ENCODE measurements at regions not wholly inside any gene's neighbourhood (a gene's known extent, or its start where the extent isn't known, plus 50 kb on each side); places are given as distances from the start of the nearest gene placed in this dataset.

DNA sequence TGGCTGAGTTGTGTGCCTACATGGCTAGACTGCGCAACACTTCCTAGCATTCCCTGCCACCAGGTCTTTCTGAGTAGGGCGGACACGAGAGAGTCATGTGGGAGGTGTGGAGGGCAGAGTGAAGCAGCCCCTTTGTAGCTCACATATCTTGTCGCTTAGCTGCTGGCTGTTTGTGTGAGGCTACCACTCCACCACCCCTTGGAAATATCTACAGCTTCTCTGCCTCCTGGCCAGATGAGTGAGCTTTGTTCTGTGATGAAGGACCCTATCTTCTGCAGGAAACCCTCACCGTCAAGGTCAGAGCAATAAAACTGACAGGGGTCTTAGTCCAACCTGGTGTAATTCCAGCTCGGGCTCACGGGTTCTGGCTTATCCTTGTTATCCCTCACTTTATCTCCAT lies 232.1 kb upstream of the ASIC2 start:
- intact Hi-C loops (cut with micrococcal nuclease), result loop anchor here (10.0 kb wide), 1 partner anchor 480 kb away; no protein-coding TSS in a partner anchor
- Mint-ChIP-seq H3K27me3 (no peaks in the 10 kb centered on the region), H3K4me3 (no peak overlapping the region), H3K4me1 (ENCODE audit: low read depth) (no peaks in the 10 kb centered on the region), H3K9me3 (peaks cover 10% of the 10 kb centered on the region), H3K36me3 (no peaks in the 10 kb centered on the region), H3K27ac (no peak overlapping the region)
- ChIA-PET POLR2A (no interaction called here), CTCF (no interaction called here)
- DNase-seq, result no peak

DNA sequence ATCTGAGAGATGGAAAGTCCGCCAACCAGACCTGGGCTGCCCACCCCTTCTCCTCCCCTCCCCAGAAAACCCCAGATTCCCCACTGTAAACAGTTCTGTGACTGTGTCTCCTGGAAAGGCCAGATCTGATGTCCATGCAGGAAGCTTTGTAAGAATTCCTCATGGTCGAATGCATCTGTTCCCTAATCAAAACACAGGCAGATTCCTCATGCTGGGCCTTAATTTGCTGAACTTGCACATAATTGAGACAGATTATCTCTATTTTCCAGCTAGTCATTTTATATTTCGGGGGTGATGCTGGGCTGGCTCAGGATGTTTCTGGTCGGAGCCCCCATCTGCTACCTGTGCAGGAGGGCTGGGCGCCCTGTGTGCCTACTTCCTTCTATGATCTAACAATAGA lies 233.6 kb upstream of the ASIC2 start:
- Mint-ChIP-seq H3K36me3 (no peaks in the 10 kb centered on the region), H3K27me3 (peaks cover 1% of the 10 kb centered on the region), H3K4me1 (ENCODE audit: low read depth) (no peaks in the 10 kb centered on the region), H3K27ac (no peak overlapping the region), H3K4me3 (no peak overlapping the region), H3K9me3 (peaks cover 10% of the 10 kb centered on the region)
- CTCF ChIA-PET, result no interaction called here
- no peak for DNase-seq
- intact Hi-C loops (cut with micrococcal nuclease), result loop anchor here (10.0 kb wide), 1 partner anchor 482 kb away; no protein-coding TSS in a partner anchor
- POLR2A ChIA-PET, result no interaction called here

DNA sequence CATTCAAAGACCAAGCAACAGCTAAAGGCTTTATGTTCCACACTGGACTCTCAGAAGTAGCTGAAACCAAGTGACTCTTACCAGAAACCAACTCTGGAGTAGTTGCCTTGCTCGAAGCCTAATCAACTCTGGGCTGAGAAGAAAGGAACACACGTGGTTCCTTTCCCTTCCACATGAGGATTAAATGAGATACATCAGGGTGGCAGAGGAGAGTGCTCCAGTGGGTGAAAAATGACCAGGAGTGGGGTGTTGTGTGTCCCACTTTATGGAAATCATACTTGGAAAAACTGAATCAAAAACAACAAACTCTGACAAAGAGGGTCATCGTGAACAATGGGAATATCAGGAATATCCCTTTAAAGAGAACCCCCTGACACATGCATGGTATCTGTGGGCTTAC lies 234.2 kb upstream of the ASIC2 start:
- Mint-ChIP-seq H3K36me3 (no peaks in the 10 kb centered on the region), H3K4me1 (ENCODE audit: low read depth) (no peaks in the 10 kb centered on the region), H3K27me3 (peaks cover 1% of the 10 kb centered on the region), H3K4me3 (no peak overlapping the region), H3K9me3 (peaks cover 10% of the 10 kb centered on the region), H3K27ac (no peak overlapping the region)
- CTCF ChIA-PET, result no interaction called here
- POLR2A ChIA-PET, result no interaction called here
- intact Hi-C loops (cut with micrococcal nuclease), result loop anchor here (10.0 kb wide), 1 partner anchor 482 kb away; no protein-coding TSS in a partner anchor
- no peak for DNase-seq

DNA sequence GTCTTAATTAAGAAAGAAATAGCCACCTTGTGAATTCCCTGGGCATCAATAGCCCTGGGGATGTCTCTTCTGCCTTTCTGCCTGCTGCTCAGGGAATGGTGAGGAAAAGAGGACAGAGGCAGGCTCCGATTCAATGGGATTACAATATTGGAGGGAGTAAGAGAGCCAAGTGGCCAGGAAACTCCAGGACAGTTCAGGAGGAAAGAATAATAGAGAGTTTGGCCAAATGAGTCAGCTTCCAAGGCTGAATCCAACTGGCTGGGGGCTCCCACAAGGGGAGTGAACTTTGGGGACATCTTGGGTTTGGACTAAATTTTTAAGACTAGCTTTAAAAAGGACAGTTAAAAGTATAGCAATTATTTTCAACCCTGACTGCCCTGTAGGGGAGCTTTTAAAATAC lies 235.8 kb upstream of the ASIC2 start:
- intact Hi-C loops (cut with micrococcal nuclease), result loop anchor here (10.0 kb wide), 1 partner anchor 484 kb away; no protein-coding TSS in a partner anchor
- no peak for DNase-seq
- peaks cover 10% of the 10 kb centered on the region for H3K9me3 Mint-ChIP-seq
- no peak overlapping the region for H3K27ac Mint-ChIP-seq
- no peaks in the 10 kb centered on the region for H3K36me3 Mint-ChIP-seq
- ChIA-PET CTCF (interaction anchor here (2.4 kb wide), 1 partner anchor 8 kb away, joined by 8 read pairs; no protein-coding TSS in a partner anchor), POLR2A (no interaction called here)
- no peak overlapping the region for H3K4me3 Mint-ChIP-seq
- H3K4me1 Mint-ChIP-seq (ENCODE audit: low read depth), result no peaks in the 10 kb centered on the region
- H3K27me3 Mint-ChIP-seq, result peaks cover 1% of the 10 kb centered on the region

DNA sequence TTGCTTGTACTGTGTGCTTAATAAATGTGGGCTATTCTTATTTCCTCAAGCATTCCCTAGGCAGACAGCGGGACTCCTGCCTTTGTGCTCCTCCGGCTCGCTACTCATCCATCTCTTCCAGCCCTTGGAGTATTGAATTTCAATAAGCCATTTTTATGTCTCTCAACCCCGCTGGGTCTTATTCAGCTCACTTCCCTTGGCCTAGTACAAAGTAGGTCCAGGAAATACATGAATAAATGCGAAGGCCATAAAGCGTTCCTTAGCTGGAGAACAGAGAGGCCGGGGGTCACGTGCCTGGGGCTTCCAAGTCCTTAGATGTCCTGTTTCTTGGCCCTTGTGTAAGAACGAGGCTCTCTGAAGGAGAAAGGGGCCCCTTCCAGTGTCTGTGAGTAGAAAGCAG lies 236.7 kb upstream of the ASIC2 start:
- Mint-ChIP-seq H3K27me3 (peaks cover 1% of the 10 kb centered on the region), H3K9me3 (peaks cover 10% of the 10 kb centered on the region), H3K4me3 (no peak overlapping the region), H3K4me1 (ENCODE audit: low read depth) (no peaks in the 10 kb centered on the region), H3K27ac (no peak overlapping the region), H3K36me3 (no peaks in the 10 kb centered on the region)
- no peak for DNase-seq
- ChIA-PET POLR2A (no interaction called here), CTCF (interaction anchor here (2.4 kb wide), 1 partner anchor 9 kb away, joined by 8 read pairs; no protein-coding TSS in a partner anchor)
- intact Hi-C loops (cut with micrococcal nuclease), result loop anchor here (10.0 kb wide), 1 partner anchor 485 kb away; no protein-coding TSS in a partner anchor

DNA sequence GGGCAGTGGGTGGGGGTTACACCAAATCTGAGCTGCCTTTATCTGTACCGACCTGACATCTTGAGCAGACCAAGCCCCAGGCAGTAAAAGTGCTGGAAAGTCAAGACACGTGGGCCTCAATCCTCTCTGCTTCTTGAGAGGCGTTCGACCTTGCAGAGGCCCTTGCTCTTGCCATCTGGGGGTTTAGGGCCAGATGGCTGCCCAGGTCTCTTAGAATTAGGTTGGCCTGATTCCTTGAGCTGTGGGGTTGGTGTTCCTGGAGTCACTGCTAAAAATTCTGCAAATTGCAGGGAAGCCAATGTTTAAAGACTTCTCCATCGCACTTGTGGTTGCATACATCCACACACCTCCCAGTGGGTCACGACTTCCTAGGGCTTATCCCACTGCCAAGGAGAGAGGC lies 238.2 kb upstream of the ASIC2 start:
- intact Hi-C loops (cut with micrococcal nuclease), result no loop called here
- DNase-seq, result no peak
- H3K27me3 Mint-ChIP-seq, result peaks cover 1% of the 10 kb centered on the region
- no peak overlapping the region for H3K27ac Mint-ChIP-seq
- ChIA-PET CTCF (interaction anchor here (1.2 kb wide), 1 partner anchor 11 kb away, joined by 3 read pairs; no protein-coding TSS in a partner anchor), POLR2A (no interaction called here)
- peaks cover 10% of the 10 kb centered on the region for H3K9me3 Mint-ChIP-seq
- H3K4me1 Mint-ChIP-seq (ENCODE audit: low read depth), result no peaks in the 10 kb centered on the region
- no peaks in the 10 kb centered on the region for H3K36me3 Mint-ChIP-seq
- no peak overlapping the region for H3K4me3 Mint-ChIP-seq

- ChIA-PET CTCF (no interaction called here), POLR2A (no interaction called here)
- Mint-ChIP-seq H3K27ac (no peak overlapping the region), H3K4me1 (ENCODE audit: low read depth) (no peaks in the 10 kb centered on the region), H3K36me3 (no peaks in the 10 kb centered on the region), H3K27me3 (peaks cover 3% of the 10 kb centered on the region), H3K4me3 (no peak overlapping the region), H3K9me3 (no peaks in the 10 kb centered on the region)
- no peak for DNase-seq
- intact Hi-C loops (cut with micrococcal nuclease), result no loop called here
These were observed 241.0 kb upstream of the ASIC2 start for GRCh38 chr17:33534087-33534486.

- intact Hi-C loops (cut with micrococcal nuclease), result no loop called here
- Mint-ChIP-seq H3K27me3 (peaks cover 11% of the 10 kb centered on the region), H3K4me1 (ENCODE audit: low read depth) (no peaks in the 10 kb centered on the region), H3K4me3 (no peak overlapping the region), H3K27ac (no peak overlapping the region), H3K36me3 (no peaks in the 10 kb centered on the region), H3K9me3 (no peaks in the 10 kb centered on the region)
- ChIA-PET CTCF (no interaction called here), POLR2A (no interaction called here)
- DNase-seq, result no peak
These were observed 252.0 kb upstream of the ASIC2 start for GRCh38 chr17:33545124-33545523.

- Mint-ChIP-seq H3K4me3 (no peak overlapping the region), H3K9me3 (no peaks in the 10 kb centered on the region), H3K4me1 (ENCODE audit: low read depth) (no peaks in the 10 kb centered on the region), H3K27ac (no peak overlapping the region), H3K27me3 (peaks cover 10% of the 10 kb centered on the region), H3K36me3 (no peaks in the 10 kb centered on the region)
- ChIA-PET CTCF (no interaction called here), POLR2A (no interaction called here)
- DNase-seq, result no peak
- intact Hi-C loops (cut with micrococcal nuclease), result no loop called here
These were observed 257.2 kb upstream of the ASIC2 start for GRCh38 chr17:33550261-33550660.

- DNase-seq, result no peak
- H3K4me1 Mint-ChIP-seq (ENCODE audit: low read depth), result no peaks in the 10 kb centered on the region
- H3K9me3 Mint-ChIP-seq, result no peaks in the 10 kb centered on the region
- CTCF ChIA-PET, result no interaction called here
- intact Hi-C loops (cut with micrococcal nuclease), result no loop called here
- H3K36me3 Mint-ChIP-seq, result no peaks in the 10 kb centered on the region
- no peak overlapping the region for H3K4me3 Mint-ChIP-seq
- no peak overlapping the region for H3K27ac Mint-ChIP-seq
- H3K27me3 Mint-ChIP-seq, result peaks cover 6% of the 10 kb centered on the region
- POLR2A ChIA-PET, result no interaction called here
These were observed 258.0 kb upstream of the ASIC2 start for GRCh38 chr17:33551075-33551474.

DNA sequence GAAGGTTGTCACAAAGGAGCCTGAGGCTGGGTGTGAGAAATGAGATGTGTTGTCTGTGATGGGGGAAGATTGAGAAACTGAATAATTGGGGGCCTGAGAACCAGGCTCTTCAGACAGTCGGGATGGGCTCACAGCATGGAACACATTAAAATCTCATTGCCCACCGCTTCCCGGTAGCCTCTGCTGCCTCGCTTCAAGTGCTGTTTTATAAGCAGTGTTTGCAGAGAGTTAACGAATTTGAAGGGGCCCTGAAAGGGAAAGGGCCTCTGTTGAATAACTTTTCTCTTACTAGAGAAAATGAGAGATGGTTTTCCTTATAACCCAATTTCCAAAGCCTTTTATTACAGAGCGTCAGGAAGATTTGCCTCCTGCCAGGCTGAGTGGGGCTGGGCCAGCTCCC lies 258.8 kb upstream of the ASIC2 start:
- no peaks in the 10 kb centered on the region for H3K36me3 Mint-ChIP-seq
- no peaks in the 10 kb centered on the region for H3K4me1 Mint-ChIP-seq (ENCODE audit: low read depth)
- DNase-seq, result no peak
- no peak overlapping the region for H3K4me3 Mint-ChIP-seq
- intact Hi-C loops (cut with micrococcal nuclease), result no loop called here
- no peak overlapping the region for H3K27ac Mint-ChIP-seq
- peaks cover 5% of the 10 kb centered on the region for H3K27me3 Mint-ChIP-seq
- H3K9me3 Mint-ChIP-seq, result no peaks in the 10 kb centered on the region
- ChIA-PET POLR2A (no interaction called here), CTCF (no interaction called here)

DNA sequence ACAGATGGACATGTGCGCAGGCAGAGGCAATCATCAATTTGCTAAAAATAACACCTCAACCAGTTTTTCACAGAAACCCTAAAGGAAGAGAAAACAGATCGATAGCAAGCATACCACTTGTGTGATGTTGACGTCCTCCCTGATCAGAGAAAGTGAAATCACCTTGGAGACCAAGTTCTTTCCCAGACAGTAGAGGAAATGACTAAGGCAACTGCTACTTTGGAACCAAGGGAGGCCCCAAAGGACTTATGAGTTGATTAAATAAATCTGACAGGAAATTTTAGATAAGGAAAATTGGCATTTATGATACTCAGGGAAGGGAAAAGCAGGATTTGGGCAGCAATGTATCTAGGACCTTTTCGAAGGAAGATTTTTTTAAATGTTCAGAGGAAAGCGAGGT lies 267.1 kb upstream of the ASIC2 start:
- intact Hi-C loops (cut with micrococcal nuclease), result no loop called here
- Mint-ChIP-seq H3K4me3 (no peak overlapping the region), H3K27me3 (peaks cover 5% of the 10 kb centered on the region), H3K36me3 (no peaks in the 10 kb centered on the region), H3K9me3 (peaks cover 7% of the 10 kb centered on the region), H3K4me1 (ENCODE audit: low read depth) (no peaks in the 10 kb centered on the region), H3K27ac (no peak overlapping the region)
- CTCF ChIA-PET, result no interaction called here
- no peak for DNase-seq
- POLR2A ChIA-PET, result no interaction called here

- H3K27me3 Mint-ChIP-seq, result peaks cover 5% of the 10 kb centered on the region
- intact Hi-C loops (cut with micrococcal nuclease), result no loop called here
- no peaks in the 10 kb centered on the region for H3K4me1 Mint-ChIP-seq (ENCODE audit: low read depth)
- ChIA-PET CTCF (no interaction called here), POLR2A (no interaction called here)
- no peak overlapping the region for H3K4me3 Mint-ChIP-seq
- H3K27ac Mint-ChIP-seq, result no peak overlapping the region
- no peaks in the 10 kb centered on the region for H3K36me3 Mint-ChIP-seq
- no peak for DNase-seq
- H3K9me3 Mint-ChIP-seq, result peaks cover 7% of the 10 kb centered on the region
These were observed 267.8 kb upstream of the ASIC2 start for GRCh38 chr17:33560871-33561270.

All from activated CD4-positive, alpha-beta memory T cell treated with anti-CD3 and anti-CD28 coated beads for 36 hours (primary cell).